ENCODE measurements at regions not wholly inside any gene's neighbourhood (a gene's known extent, or its start where the extent isn't known, plus 50 kb on each side); places are given as distances from the start of the nearest gene placed in this dataset.

DNA sequence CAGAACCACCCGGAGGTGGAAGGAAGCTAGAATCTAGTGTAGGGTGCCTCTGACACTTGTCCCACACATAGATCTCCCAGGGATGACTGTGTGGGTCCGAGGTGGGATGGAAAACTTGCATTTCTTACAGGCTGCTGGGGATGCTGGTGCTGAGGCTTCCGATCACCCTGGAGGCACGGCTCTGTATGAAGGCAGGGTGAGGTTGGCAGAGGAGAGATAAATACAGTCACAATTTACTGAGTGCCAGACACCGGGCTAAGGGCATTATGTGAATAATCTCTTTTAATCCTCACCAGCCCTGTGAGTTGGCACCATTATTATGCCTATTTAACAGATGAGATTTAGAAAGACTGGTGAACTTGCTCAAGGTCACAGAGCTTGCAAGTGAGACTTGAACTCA, 250.2 kb upstream of the RREB1 start:
- TF ChIP-seq, protein P1, sequence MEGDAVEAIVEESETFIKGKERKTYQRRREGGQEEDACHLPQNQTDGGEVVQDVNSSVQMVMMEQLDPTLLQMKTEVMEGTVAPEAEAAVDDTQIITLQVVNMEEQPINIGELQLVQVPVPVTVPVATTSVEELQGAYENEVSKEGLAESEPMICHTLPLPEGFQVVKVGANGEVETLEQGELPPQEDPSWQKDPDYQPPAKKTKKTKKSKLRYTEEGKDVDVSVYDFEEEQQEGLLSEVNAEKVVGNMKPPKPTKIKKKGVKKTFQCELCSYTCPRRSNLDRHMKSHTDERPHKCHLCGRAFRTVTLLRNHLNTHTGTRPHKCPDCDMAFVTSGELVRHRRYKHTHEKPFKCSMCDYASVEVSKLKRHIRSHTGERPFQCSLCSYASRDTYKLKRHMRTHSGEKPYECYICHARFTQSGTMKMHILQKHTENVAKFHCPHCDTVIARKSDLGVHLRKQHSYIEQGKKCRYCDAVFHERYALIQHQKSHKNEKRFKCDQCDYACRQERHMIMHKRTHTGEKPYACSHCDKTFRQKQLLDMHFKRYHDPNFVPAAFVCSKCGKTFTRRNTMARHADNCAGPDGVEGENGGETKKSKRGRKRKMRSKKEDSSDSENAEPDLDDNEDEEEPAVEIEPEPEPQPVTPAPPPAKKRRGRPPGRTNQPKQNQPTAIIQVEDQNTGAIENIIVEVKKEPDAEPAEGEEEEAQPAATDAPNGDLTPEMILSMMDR (IDR thresholded peaks at IDR 0.05; ENCODE audit: extremely low read depth, missing control alignments), result no peak
- DNase-seq (ENCODE audit: low spot score), result no peak

DNA sequence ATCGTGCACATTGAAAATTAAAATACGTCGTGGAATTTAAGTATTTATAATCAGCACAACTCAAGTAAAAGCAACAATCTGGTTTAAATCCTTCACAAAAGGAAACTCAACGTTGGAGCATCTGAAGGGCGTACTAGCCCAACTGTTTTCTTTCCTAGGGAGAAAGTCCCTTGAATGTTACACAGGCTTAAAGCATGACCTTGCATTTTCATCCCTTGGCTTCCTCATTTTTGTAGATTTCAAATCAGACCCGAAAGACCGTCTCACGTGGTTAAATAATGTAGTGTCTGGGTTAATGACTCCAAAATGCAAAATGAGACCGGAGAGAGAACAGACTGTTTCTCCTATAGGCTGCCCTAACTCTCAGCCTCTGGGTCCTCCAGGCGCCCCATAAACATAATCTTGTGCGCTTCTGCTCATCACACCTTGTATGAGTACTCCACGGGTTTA, 249.2 kb upstream of the RREB1 start:
- no peak for DNase-seq (ENCODE audit: low spot score)

DNA sequence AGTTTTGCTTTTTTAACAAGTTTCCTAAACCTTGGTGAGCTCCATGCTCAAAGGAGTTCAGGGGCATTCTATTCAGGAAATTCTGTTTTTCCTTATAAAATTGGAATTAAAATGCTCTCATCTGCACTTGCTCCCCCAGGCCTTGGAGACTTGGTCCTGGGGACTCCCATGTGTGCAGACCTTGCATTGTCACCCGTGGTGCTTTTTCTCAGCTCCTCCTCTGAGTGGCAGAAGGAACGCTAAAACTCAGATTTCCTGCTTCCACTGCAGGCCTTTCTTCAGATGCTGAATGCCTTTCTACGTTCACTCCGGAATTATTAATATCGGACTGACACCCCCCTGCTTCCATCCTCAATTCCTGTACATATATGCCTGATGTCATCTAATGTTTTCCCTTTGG, 248.7 kb upstream of the RREB1 start:
- DNase-seq (ENCODE audit: low spot score), result no peak
- TF ChIP-seq, protein P1 (IDR thresholded peaks at IDR 0.05; ENCODE audit: extremely low read depth, missing control alignments), result no peak

More for the DNA sequence above, 249.2 kb upstream of the RREB1 start:
- TF ChIP-seq, protein P1 (IDR thresholded peaks at IDR 0.05; ENCODE audit: extremely low read depth, missing control alignments), result no peak

DNA sequence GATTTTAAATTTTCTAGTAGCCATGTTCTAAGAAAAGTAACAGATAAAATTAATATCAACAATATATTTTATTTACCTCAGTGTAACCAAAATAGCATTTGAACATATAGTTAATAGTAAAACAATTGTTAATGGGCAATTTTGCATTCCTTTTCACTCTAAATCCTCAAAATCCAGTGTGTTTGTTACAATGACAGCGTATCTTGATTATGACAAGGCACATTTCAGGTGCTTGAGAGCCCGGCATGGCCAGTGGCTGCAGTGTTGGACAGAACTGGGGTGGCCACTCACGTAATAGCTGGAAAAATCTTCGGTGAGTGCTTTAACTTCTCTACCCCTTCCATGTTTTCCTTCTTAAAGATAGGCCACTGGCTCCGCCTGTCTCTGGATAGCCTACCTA, 248.0 kb upstream of the RREB1 start:
- no peak for DNase-seq (ENCODE audit: low spot score)
- TF ChIP-seq, protein P1 (IDR thresholded peaks at IDR 0.05; ENCODE audit: extremely low read depth, missing control alignments), result no peak

DNA sequence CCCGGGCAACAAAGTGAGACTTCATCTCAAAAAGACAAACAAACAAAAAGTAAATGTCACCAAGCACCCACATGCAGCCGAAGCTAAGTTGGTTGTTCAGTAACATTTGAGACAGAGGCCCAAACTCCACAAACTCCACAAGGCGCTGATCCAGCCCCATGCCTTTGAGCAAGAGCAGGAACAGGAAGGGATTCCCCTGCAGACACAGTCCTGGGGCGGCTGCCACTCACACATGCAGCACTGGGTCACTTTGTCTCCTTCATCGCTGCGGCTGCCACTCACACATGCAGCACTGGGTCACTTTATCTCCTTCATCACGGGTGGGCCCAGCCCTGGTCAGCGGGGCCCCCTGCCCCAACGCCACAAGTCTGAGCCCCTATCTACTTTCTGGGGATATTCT, 246.9 kb upstream of the RREB1 start:
- TF ChIP-seq, protein P1 (IDR thresholded peaks at IDR 0.05; ENCODE audit: extremely low read depth, missing control alignments), result no peak
- no peak for DNase-seq (ENCODE audit: low spot score)

DNA sequence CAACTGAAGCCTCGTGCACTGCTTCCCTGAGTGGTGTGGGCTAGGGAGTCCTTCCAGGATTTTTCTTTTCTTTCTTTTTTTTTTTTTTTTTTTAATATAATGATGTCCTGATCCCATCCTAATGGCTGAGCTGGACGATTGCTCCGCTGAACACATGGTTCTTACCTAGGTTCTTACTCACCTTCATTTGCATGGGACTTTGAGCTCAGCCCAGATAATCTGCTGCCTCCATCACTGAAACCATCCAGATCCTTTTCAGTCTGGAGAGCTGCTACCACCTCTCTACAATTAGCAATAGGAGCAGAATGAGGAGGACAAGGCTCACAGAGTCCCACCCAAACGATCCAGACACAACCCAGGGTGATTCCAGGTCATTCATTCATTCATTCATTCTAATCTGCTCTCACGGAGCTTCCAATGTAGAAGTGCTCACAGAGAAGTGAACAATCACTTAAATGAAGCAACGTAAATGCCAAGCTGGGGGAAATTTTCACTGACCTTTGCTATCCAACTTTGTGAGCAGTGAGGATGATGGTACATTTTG, 246.3 kb upstream of the RREB1 start:
- TF ChIP-seq, protein P1 (IDR thresholded peaks at IDR 0.05; ENCODE audit: extremely low read depth, missing control alignments), result no peak
- DNase-seq (ENCODE audit: low spot score), result no peak

DNA sequence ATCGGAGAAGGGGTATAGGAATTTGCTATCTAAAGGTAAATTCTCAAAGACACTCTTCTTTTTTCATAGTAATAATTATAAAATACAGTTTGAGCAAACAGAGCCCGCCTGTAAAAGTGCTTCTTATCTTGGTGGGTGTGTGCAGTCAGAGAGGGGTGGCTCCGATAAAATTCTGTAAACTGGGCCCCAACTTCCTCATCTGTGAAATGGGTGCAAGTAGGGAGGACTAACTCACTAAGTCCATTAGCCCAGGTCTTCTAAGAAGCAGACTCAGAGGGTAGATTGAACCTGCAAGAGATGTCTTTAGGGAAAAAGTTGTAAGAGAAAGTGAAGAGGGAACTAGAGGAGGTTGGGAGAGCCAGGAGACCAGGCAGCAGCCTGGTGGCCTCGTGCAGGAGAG, 245.8 kb upstream of the RREB1 start:
- no peak for DNase-seq (ENCODE audit: low spot score)
- TF ChIP-seq, protein P1 (IDR thresholded peaks at IDR 0.05; ENCODE audit: extremely low read depth, missing control alignments), result no peak
